ENCODE measurements at regions not wholly inside any gene's neighbourhood (a gene's known extent, or its start where the extent isn't known, plus 50 kb on each side); places are given as distances from the start of the nearest gene placed in this dataset.

DNA sequence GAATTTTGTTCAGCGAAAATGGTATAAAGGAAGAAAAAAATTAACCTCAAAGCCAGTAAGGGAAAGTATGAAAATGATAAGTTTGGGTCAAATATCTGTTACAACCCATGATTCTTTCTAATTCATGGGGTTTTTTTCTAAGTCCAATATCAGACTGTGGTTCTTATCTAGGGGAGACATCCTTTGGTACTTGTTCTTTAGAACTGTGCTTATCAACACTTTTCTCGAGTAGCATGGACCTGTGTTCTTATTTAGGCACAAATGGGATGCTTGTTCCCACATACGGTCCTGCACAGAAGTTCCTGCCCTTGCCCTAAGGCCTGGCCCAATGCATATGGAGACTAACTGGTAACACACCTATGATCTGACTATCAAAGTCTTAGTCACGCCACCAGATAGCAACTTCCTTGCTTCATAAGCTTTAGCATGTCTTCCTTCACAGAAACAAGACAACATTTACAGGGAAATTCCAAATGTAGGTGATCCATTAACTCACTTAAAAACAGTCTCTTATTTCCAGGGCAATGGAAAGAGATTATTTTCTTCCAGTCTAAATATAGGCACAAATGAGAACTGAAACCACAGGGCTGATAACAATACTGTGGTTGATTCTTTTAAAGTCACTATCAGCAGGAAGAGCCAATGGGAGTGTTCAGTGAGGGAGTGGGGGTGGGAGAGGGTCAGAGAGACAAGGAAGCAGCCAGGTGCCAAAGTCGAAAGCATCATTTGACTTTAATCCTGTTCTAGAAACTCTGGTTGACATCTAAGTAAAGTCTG, 268.8 kb upstream of the ANKRD55 start:
- Histone ChIP-seq H3K4me2 (ENCODE audit: control insufficient read depth, extremely low read depth, insufficient read depth, low read depth, low read length) (no peak overlapping the region), H3K27ac (ENCODE audit: control insufficient read depth, insufficient read depth, low read length) (no peak overlapping the region), H4K20me1 (ENCODE audit: control insufficient read depth, extremely low read depth, insufficient read depth, low read length) (no peaks in the 10 kb centered on the region), H3K9ac (ENCODE audit: control insufficient read depth, extremely low read depth, insufficient read depth, low read length) (no peak overlapping the region), H3K9me3 (ENCODE audit: control insufficient read depth, low read depth, low read length) (no peaks in the 10 kb centered on the region), H3K27me3 (ENCODE audit: control insufficient read depth, extremely low read depth, insufficient read depth, low read length) (no peaks in the 10 kb centered on the region), H2AFZ (ENCODE audit: control insufficient read depth, low read length) (no peak overlapping the region), H3K4me1 (ENCODE audit: control insufficient read depth, extremely low read depth, insufficient read depth, low read length) (no peaks in the 10 kb centered on the region), H3K9me1 (ENCODE audit: control insufficient read depth, extremely low read depth, insufficient read depth, low read length) (no peaks in the 10 kb centered on the region), H3K79me2 (ENCODE audit: control insufficient read depth, insufficient read depth, low read length) (no peaks in the 10 kb centered on the region), H3K36me3 (ENCODE audit: control insufficient read depth in 2 of 2, extremely low read depth in 1 of 2, insufficient read depth in 2 of 2, low read length in 2 of 2) (no peaks in the 10 kb centered on the region), H3K4me3 (ENCODE audit: control insufficient read depth in 2 of 3, extremely low read depth in 1 of 3, insufficient read depth in 2 of 3, low read depth in 1 of 3, low read length in 3 of 3) (no peak overlapping the region)
- dilution Hi-C loops (cut with MboI; ENCODE audit: extremely low pct_ligation_motif_present, low sequenced_read_pairs), result no loop called here
- FAIRE-seq, result no peak
- DNase-seq (ENCODE audit: low read depth, low spot score), result no peak
- TF ChIP-seq, protein P1, sequence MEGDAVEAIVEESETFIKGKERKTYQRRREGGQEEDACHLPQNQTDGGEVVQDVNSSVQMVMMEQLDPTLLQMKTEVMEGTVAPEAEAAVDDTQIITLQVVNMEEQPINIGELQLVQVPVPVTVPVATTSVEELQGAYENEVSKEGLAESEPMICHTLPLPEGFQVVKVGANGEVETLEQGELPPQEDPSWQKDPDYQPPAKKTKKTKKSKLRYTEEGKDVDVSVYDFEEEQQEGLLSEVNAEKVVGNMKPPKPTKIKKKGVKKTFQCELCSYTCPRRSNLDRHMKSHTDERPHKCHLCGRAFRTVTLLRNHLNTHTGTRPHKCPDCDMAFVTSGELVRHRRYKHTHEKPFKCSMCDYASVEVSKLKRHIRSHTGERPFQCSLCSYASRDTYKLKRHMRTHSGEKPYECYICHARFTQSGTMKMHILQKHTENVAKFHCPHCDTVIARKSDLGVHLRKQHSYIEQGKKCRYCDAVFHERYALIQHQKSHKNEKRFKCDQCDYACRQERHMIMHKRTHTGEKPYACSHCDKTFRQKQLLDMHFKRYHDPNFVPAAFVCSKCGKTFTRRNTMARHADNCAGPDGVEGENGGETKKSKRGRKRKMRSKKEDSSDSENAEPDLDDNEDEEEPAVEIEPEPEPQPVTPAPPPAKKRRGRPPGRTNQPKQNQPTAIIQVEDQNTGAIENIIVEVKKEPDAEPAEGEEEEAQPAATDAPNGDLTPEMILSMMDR (optimal IDR thresholded peaks at IDR 0.05 in 1 of 3, IDR thresholded peaks at IDR 0.05 in 1 of 3, conservative IDR thresholded peaks at IDR 0.05 in 1 of 3; ENCODE audit: extremely low read depth in 1 of 3, insufficient read depth in 2 of 3, low read length in 3 of 3), result no peak
- TF ChIP-seq EZH2 (IDR thresholded peaks at IDR 0.05; ENCODE audit: low read length), result no peak

DNA sequence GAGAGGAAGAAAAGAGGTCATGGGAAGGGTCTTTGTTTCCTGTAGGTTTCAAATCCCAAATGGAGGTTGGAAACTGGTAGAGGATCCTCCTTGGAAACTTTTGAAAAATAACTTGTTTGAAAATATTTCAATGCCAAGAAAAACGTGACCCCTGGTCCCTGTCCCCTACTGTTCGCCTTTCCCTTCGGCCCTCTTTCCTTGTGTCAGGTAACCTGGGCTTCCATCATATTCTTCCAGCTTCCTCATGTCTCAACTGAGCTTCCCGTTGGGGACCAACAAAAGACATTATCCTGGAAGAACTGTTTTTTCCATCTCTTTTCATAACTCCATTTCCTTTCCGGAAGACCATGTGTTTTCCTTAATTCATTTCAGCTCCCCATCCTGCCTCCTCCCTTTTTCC, 266.8 kb upstream of the ANKRD55 start:
- H3K4me1 ChIP-seq (ENCODE audit: control insufficient read depth, extremely low read depth, insufficient read depth, low read length), result no peaks in the 10 kb centered on the region

More for the DNA sequence above, 266.8 kb upstream of the ANKRD55 start:
- TF ChIP-seq EZH2 (IDR thresholded peaks at IDR 0.05; ENCODE audit: low read length), result no peak
- TF ChIP-seq, protein P1 (optimal IDR thresholded peaks at IDR 0.05 in 1 of 3, IDR thresholded peaks at IDR 0.05 in 1 of 3, conservative IDR thresholded peaks at IDR 0.05 in 1 of 3; ENCODE audit: extremely low read depth in 1 of 3, insufficient read depth in 2 of 3, low read length in 3 of 3), result no peak
- Histone ChIP-seq H3K27ac (ENCODE audit: control insufficient read depth, insufficient read depth, low read length) (no peak overlapping the region), H2AFZ (ENCODE audit: control insufficient read depth, low read length) (no peak overlapping the region), H4K20me1 (ENCODE audit: control insufficient read depth, extremely low read depth, insufficient read depth, low read length) (no peaks in the 10 kb centered on the region), H3K4me3 (ENCODE audit: control insufficient read depth in 2 of 3, extremely low read depth in 1 of 3, insufficient read depth in 2 of 3, low read depth in 1 of 3, low read length in 3 of 3) (no peak overlapping the region), H3K79me2 (ENCODE audit: control insufficient read depth, insufficient read depth, low read length) (no peaks in the 10 kb centered on the region), H3K27me3 (ENCODE audit: control insufficient read depth, extremely low read depth, insufficient read depth, low read length) (no peaks in the 10 kb centered on the region), H3K9me3 (ENCODE audit: control insufficient read depth, low read depth, low read length) (no peaks in the 10 kb centered on the region), H3K9me1 (ENCODE audit: control insufficient read depth, extremely low read depth, insufficient read depth, low read length) (no peaks in the 10 kb centered on the region), H3K9ac (ENCODE audit: control insufficient read depth, extremely low read depth, insufficient read depth, low read length) (no peak overlapping the region), H3K4me2 (ENCODE audit: control insufficient read depth, extremely low read depth, insufficient read depth, low read depth, low read length) (no peak overlapping the region), H3K36me3 (ENCODE audit: control insufficient read depth in 2 of 2, extremely low read depth in 1 of 2, insufficient read depth in 2 of 2, low read length in 2 of 2) (no peaks in the 10 kb centered on the region)
- FAIRE-seq, result no peak
- dilution Hi-C loops (cut with MboI; ENCODE audit: extremely low pct_ligation_motif_present, low sequenced_read_pairs), result no loop called here
- no peak for DNase-seq (ENCODE audit: low read depth, low spot score)
